Mesenchymal stem cell (in vitro differentiated cells and primary cell): ENCODE measurements at regions not wholly inside any gene's neighbourhood (a gene's known extent, or its start where the extent isn't known, plus 50 kb on each side); places are given as distances from the start of the nearest gene placed in this dataset.

Experiments
- DNase-seq: peaks from one replicate; pipeline ENCODE4 v3.0.0-alpha.2; 2013
- H2AFZ ChIP-seq: one replicate; pipeline ENCODE4 v1.6.1; 2013; ENCODE audit warnings: low read depth, mild to moderate bottlenecking, control low read depth, inconsistent platforms, low read length, moderate library complexity
- H2AK5ac ChIP-seq: 2 replicates; pipeline ENCODE4 v1.6.1; 2013; ENCODE audit warnings: low read length, moderate library complexity, mild to moderate bottlenecking, inconsistent platforms; ENCODE audit not compliant: severe bottlenecking
- H2BK120ac ChIP-seq: one replicate; pipeline ENCODE4 v1.6.1; 2013; ENCODE audit warnings: low read depth, mild to moderate bottlenecking, inconsistent platforms, low read length, moderate library complexity
- H2BK12ac ChIP-seq, 2 experiments: one replicate each; pipeline ENCODE4 v1.6.1; 2013; ENCODE audit warnings: inconsistent platforms in 2 of 2, low read length in 2 of 2, mild to moderate bottlenecking in 2 of 2, moderate library complexity in 2 of 2, control low read depth in 1 of 2
- H2BK15ac ChIP-seq: one replicate; pipeline ENCODE4 v1.6.1; 2013; ENCODE audit warnings: mild to moderate bottlenecking, low read depth, inconsistent platforms; ENCODE audit not compliant: poor library complexity, severe bottlenecking
- H2BK5ac ChIP-seq: 2 replicates; pipeline ENCODE4 v1.6.1; 2013; ENCODE audit warnings: low read depth, mild to moderate bottlenecking, low read length, control low read depth, inconsistent platforms; ENCODE audit not compliant: poor library complexity, severe bottlenecking
- H3K14ac ChIP-seq, 2 experiments: one replicate each; pipeline ENCODE4 v1.6.1; 2013; ENCODE audit warnings: inconsistent platforms in 2 of 2, low read length in 2 of 2, control low read depth in 1 of 2, mild to moderate bottlenecking in 1 of 2, moderate library complexity in 1 of 2
- H3K18ac ChIP-seq, 2 experiments: one replicate each; pipeline ENCODE4 v1.6.1; 2013; ENCODE audit warnings: inconsistent platforms in 2 of 2, low read length in 2 of 2, control low read depth in 1 of 2, low read depth in 1 of 2, mild to moderate bottlenecking in 1 of 2
- H3K23ac ChIP-seq, 2 experiments: one replicate each; pipeline ENCODE4 v1.6.1; 2013; ENCODE audit warnings: inconsistent platforms in 2 of 2, low read length in 2 of 2, mild to moderate bottlenecking in 2 of 2, moderate library complexity in 2 of 2, control low read depth in 1 of 2
- H3K27ac ChIP-seq: 2 replicates; pipeline ENCODE4 v1.5.1; 2013; ENCODE audit warnings: mild to moderate bottlenecking, moderate library complexity, low read length, control low read depth, inconsistent platforms; ENCODE audit not compliant: poor library complexity, severe bottlenecking
- H3K27me3 ChIP-seq, 2 experiments: 2 replicates each; pipeline versions ENCODE4 v1.6.1 to v1.7.0; 2013; ENCODE audit warnings: low read length in 2 of 2, mild to moderate bottlenecking in 2 of 2, moderate library complexity in 2 of 2, control low read depth in 1 of 2, inconsistent platforms in 1 of 2; ENCODE audit not compliant: control insufficient read depth in 1 of 2, insufficient read depth in 1 of 2
- H3K36me3 ChIP-seq, 2 experiments: 2 replicates each; pipeline versions ENCODE4 v1.6.1 to v1.7.0; 2013; ENCODE audit warnings: low read length in 2 of 2, control low read depth in 1 of 2, inconsistent platforms in 1 of 2, low read depth in 1 of 2, mild to moderate bottlenecking in 1 of 2; ENCODE audit not compliant: insufficient read depth in 2 of 2, control insufficient read depth in 1 of 2
- H3K4ac ChIP-seq, 2 experiments: one replicate each; pipeline ENCODE4 v1.6.1; 2013; ENCODE audit warnings: inconsistent platforms in 2 of 2, low read length in 2 of 2, mild to moderate bottlenecking in 2 of 2, moderate library complexity in 2 of 2, control low read depth in 1 of 2, low read depth in 1 of 2
- H3K4me1 ChIP-seq: 2 replicates; pipeline ENCODE4 v1.6.1; 2013; ENCODE audit warnings: low read depth, low read length, control low read depth; ENCODE audit not compliant: control insufficient read depth, insufficient read depth
- H3K4me2 ChIP-seq: 2 replicates; pipeline ENCODE4 v1.6.1; 2013; ENCODE audit warnings: low read length, mild to moderate bottlenecking, inconsistent platforms; ENCODE audit not compliant: poor library complexity, severe bottlenecking
- H3K4me3 ChIP-seq, 2 experiments: 2 replicates each; pipeline versions ENCODE4 v1.5.1 to v1.7.0; 2013; ENCODE audit warnings: low read length in 2 of 2, mild to moderate bottlenecking in 2 of 2, control low read depth in 1 of 2, low read depth in 1 of 2; ENCODE audit not compliant: insufficient read depth in 1 of 2
- H3K79me1 ChIP-seq: replicated peaks from 2 replicates; pipeline ENCODE4 v1.6.1; 2013; ENCODE audit warnings: mild to moderate bottlenecking, control low read depth, low read length, inconsistent platforms; ENCODE audit not compliant: poor library complexity, severe bottlenecking
- H3K9ac ChIP-seq: 2 replicates; pipeline ENCODE4 v1.7.0; 2013; ENCODE audit warnings: mild to moderate bottlenecking, low read length, moderate library complexity
- H3K9me3 ChIP-seq: 2 replicates; pipeline ENCODE4 v1.7.0; 2013; ENCODE audit warnings: mild to moderate bottlenecking, low read length; ENCODE audit not compliant: control insufficient read depth
- H4K8ac ChIP-seq: one replicate; pipeline ENCODE4 v1.6.1; 2013; ENCODE audit warnings: inconsistent platforms, mild to moderate bottlenecking, low read length, moderate library complexity
- H4K91ac ChIP-seq: one replicate; pipeline ENCODE4 v1.6.1; 2013; ENCODE audit warnings: mild to moderate bottlenecking, low read length, inconsistent platforms
- WGBS: methylation state at CpG from one replicate; pipeline ENCODE4 v1.1.7; 2013; ENCODE audit warnings: mixed read lengths; 5-methylcytosine and 5-hydroxymethylcytosine counted together

DNA sequence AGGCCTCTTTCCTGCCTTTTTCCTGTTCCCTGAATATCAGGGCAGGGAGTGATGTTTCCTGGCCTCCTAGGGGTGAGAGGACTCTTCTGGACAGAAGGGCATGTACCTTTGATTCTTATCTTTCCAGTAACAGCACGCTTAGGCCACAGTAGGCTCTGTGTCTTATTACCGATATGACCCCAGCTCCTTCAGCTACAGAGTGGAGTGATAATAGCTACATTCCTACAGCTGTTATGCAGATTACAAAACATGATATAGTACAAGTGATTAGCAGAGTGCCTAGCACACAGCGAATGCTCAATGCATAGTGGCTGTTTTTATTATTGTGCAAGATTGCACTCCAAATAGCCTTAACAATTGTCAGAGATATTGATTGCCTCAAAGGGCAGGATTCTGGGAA lies 574.2 kb downstream of the CCSER2 start:
- no peak overlapping the region for H2BK120ac ChIP-seq
- WGBS: 52% methylated on average over 3 of the region's 3 CpGs
- no peak overlapping the region for H3K27ac ChIP-seq
- H3K79me1 ChIP-seq: no peaks in the 10 kb centered on the region
- no peaks in the 10 kb centered on the region for H3K36me3 ChIP-seq
- H3K14ac ChIP-seq: no peak overlapping the region
- no peak overlapping the region for H2BK15ac ChIP-seq
- H3K4me1 ChIP-seq: no peaks in the 10 kb centered on the region
- no peak overlapping the region for H2BK12ac ChIP-seq
- H3K9me3 ChIP-seq: no peaks in the 10 kb centered on the region
- H3K27me3 ChIP-seq: no peaks in the 10 kb centered on the region
- no peak overlapping the region for H3K4ac ChIP-seq
- no peak overlapping the region for H4K91ac ChIP-seq
- no peak overlapping the region for H3K18ac ChIP-seq
- H2AFZ ChIP-seq: no peak overlapping the region
- no peak overlapping the region for H3K9ac ChIP-seq
- no peak for DNase-seq
- H3K23ac ChIP-seq: no peak overlapping the region
- H2AK5ac ChIP-seq: no peak overlapping the region
- H3K4me2 ChIP-seq: no peak overlapping the region
- H4K8ac ChIP-seq: no peak overlapping the region
- no peak overlapping the region for H2BK5ac ChIP-seq
- no peak overlapping the region for H3K4me3 ChIP-seq

DNA sequence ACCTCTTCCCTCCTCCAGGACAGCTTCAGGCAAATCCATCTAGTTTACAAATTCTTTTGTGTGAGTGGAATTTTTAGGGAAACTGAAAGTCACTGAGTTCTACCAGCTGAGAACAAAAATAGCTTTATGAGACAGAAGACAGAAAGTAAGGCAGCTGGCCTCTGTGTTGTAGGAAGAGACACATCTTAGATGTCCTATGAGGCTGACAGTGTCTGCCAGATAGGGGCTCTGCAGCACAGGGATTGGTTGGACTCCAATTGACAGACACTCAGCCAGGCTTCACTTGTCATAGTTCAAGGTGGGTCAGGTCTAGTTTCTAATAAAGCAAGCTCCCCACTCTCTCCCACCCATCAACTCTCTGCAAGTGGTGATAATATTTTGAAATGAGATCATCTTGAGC lies 574.9 kb downstream of the CCSER2 start:
- H4K91ac ChIP-seq: no peak overlapping the region
- no peak overlapping the region for H2BK120ac ChIP-seq
- H2BK12ac ChIP-seq: no peak overlapping the region
- H3K4me2 ChIP-seq: no peak overlapping the region
- H3K27me3 ChIP-seq: no peaks in the 10 kb centered on the region
- no peak overlapping the region for H3K18ac ChIP-seq
- no peak overlapping the region for H2AFZ ChIP-seq
- no peak overlapping the region for H2AK5ac ChIP-seq
- no peaks in the 10 kb centered on the region for H3K36me3 ChIP-seq
- no peak overlapping the region for H3K23ac ChIP-seq
- no peak overlapping the region for H3K4me3 ChIP-seq
- H3K9ac ChIP-seq: no peak overlapping the region
- no peak for DNase-seq
- no peak overlapping the region for H2BK15ac ChIP-seq
- H3K27ac ChIP-seq: no peak overlapping the region
- H3K4me1 ChIP-seq: no peaks in the 10 kb centered on the region
- no peak overlapping the region for H3K14ac ChIP-seq
- H4K8ac ChIP-seq: no peak overlapping the region
- no peaks in the 10 kb centered on the region for H3K79me1 ChIP-seq
- H2BK5ac ChIP-seq: no peak overlapping the region
- H3K9me3 ChIP-seq: no peaks in the 10 kb centered on the region
- H3K4ac ChIP-seq: no peak overlapping the region

DNA sequence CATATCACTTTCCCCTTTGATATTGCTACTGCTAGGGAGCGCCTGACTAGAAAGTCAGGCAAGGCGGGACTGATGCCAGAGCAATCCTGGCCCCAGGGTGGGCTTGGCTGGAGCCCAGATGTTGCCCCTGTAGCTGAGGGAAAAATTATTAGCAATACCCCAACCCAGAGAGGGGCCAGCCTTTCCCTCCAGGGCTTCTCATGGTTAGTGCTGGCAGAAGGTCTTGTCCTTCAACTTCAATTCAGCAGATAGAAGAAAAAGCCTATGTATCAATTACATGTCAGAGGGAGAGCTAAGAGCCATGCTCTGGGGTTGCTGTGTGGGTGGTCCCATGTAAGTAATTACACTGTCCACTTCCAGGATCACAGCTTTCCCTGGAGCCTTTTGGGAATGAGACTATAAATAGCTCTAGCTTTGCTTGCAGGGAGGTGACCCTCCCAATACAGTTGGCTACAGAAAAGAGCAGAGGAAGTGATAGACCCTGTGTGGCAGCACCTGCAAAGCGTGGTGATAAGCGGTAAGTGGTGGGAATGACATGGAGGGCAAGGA lies 579.1 kb downstream of the CCSER2 start:
- Histone ChIP-seq H3K27me3 (no peaks in the 10 kb centered on the region), H3K4me2 (no peak overlapping the region), H2AFZ (no peak overlapping the region), H3K79me1 (no peaks in the 10 kb centered on the region), H2BK120ac (no peak overlapping the region), H2BK12ac (no peak overlapping the region), H3K4me3 (no peak overlapping the region), H3K14ac (no peak overlapping the region), H3K18ac (no peak overlapping the region), H3K36me3 (no peaks in the 10 kb centered on the region), H3K4ac (no peak overlapping the region), H3K23ac (no peak overlapping the region), H3K9ac (no peak overlapping the region), H4K8ac (no peak overlapping the region), H4K91ac (no peak overlapping the region), H2BK5ac (no peak overlapping the region), H3K4me1 (no peaks in the 10 kb centered on the region), H2BK15ac (no peak overlapping the region), H3K9me3 (no peaks in the 10 kb centered on the region), H2AK5ac (no peak overlapping the region), H3K27ac (no peak overlapping the region)
- 69% methylated on average over 4 of the region's 4 CpGs for WGBS
- DNase-seq: no peak

DNA sequence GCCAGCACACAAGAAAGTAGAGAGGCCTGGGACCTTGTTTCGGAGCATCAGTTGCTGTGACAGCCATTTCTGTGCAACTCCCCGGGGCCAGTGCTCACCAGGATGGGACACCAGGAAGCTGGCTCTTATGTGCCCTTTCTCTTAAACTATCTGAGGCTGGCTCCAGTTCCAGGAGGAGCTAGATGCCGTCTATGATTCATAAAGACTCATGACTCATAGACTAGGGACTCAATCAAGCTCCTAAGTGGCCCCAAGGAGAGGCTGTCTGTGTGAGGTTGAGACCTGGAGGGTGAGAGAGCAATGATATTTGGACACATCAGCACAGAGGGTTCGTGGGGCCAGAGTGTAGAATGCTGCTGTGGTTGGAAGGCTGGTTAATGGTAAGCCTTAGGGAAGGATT lies 580.1 kb downstream of the CCSER2 start:
- no peaks in the 10 kb centered on the region for H3K79me1 ChIP-seq
- H3K14ac ChIP-seq: no peak overlapping the region
- H3K36me3 ChIP-seq: no peaks in the 10 kb centered on the region
- no peaks in the 10 kb centered on the region for H3K27me3 ChIP-seq
- no peak overlapping the region for H3K9ac ChIP-seq
- H2BK12ac ChIP-seq: no peak overlapping the region
- no peak overlapping the region for H2BK120ac ChIP-seq
- no peaks in the 10 kb centered on the region for H3K4me1 ChIP-seq
- no peak overlapping the region for H2BK5ac ChIP-seq
- no peak overlapping the region for H3K23ac ChIP-seq
- H3K27ac ChIP-seq: no peak overlapping the region
- DNase-seq: no peak
- no peak overlapping the region for H2AK5ac ChIP-seq
- H3K9me3 ChIP-seq: no peaks in the 10 kb centered on the region
- H3K4ac ChIP-seq: no peak overlapping the region
- no peak overlapping the region for H3K4me3 ChIP-seq
- H4K8ac ChIP-seq: no peak overlapping the region
- 48% methylated on average over 4 of the region's 4 CpGs for WGBS
- no peak overlapping the region for H3K18ac ChIP-seq
- no peak overlapping the region for H3K4me2 ChIP-seq
- H4K91ac ChIP-seq: no peak overlapping the region
- no peak overlapping the region for H2AFZ ChIP-seq
- H2BK15ac ChIP-seq: no peak overlapping the region
